GM12892 (cell line): ENCODE measurements at regions not wholly inside any gene's neighbourhood (a gene's known extent, or its start where the extent isn't known, plus 50 kb on each side); places are given as distances from the start of the nearest gene placed in this dataset.

Source experiments
- DNase-seq: peaks from one replicate; pipeline ENCODE4 v3.0.0; 2011; ENCODE audit not compliant: insufficient read length
- FAIRE-seq: peaks from 2 replicates; lab custom pipeline; 2011; peaks lifted over from hg19 to GRCh38; lab: Jason Lieb, UNC
- POLR2A ChIP-seq: IDR thresholded peaks from 2 replicates; pipeline ENCODE4 v1.6.1; 2011; ENCODE audit warnings: low read depth, low read length, control low read depth
- POLR2AphosphoS5 ChIP-seq: IDR thresholded peaks from 2 replicates; pipeline ENCODE4 v1.6.1; 2011; ENCODE audit warnings: low read depth, low read length, control low read depth
- TAF1 ChIP-seq: IDR thresholded peaks from 2 replicates; pipeline ENCODE4 v1.6.1; 2011; ENCODE audit warnings: low read depth, mild to moderate bottlenecking, control low read depth, low read length, borderline replicate concordance

GRCh38 chr6:115796829-115797228 lies 263.9 kb downstream of the FRK start:
- TF ChIP-seq TAF1 (no peak), POLR2AphosphoS5 (no peak), POLR2A (no peak)
- FAIRE-seq (no peak), DNase-seq (no peak)

- DNase-seq (no peak), FAIRE-seq (no peak)
Observed at GRCh38 chr6:115796061-115796460, 264.6 kb downstream of the FRK start.

GRCh38 chr6:115783402-115784061 lies 277.2 kb downstream of the FRK start:
- TF ChIP-seq POLR2A (no peak), TAF1 (no peak), POLR2AphosphoS5 (no peak)
- FAIRE-seq (no peak), DNase-seq (no peak)

More at GRCh38 chr6:115796061-115796460, 264.6 kb downstream of the FRK start:
- TF ChIP-seq TAF1 (no peak), POLR2A (no peak)

- no peak for TF ChIP-seq TAF1
- no peak for DNase-seq
- no peak for FAIRE-seq
Observed at GRCh38 chr6:115782612-115783011, 278.1 kb downstream of the FRK start.

- DNase-seq (no peak), FAIRE-seq (no peak)
- TF ChIP-seq TAF1 (no peak), POLR2AphosphoS5 (no peak)
Observed at GRCh38 chr6:115773741-115774140, 286.9 kb downstream of the FRK start.

- DNase-seq (no peak), FAIRE-seq (no peak)
- TF ChIP-seq POLR2A (no peak), POLR2AphosphoS5 (no peak), TAF1 (no peak)
Observed at GRCh38 chr6:115770851-115771250, 289.8 kb downstream of the FRK start.

- TF ChIP-seq TAF1 = no peak
- no peak for TF ChIP-seq POLR2AphosphoS5
- no peak for TF ChIP-seq POLR2A
- FAIRE-seq = no peak
- DNase-seq = no peak
Observed at GRCh38 chr6:115768500-115768899, 292.2 kb downstream of the FRK start.

GRCh38 chr6:115767931-115768330 lies 292.8 kb downstream of the FRK start:
- TF ChIP-seq POLR2AphosphoS5 (no peak), TAF1 (no peak), POLR2A (no peak)
- FAIRE-seq (no peak), DNase-seq (no peak)

GRCh38 chr6:115766745-115767462 lies 293.8 kb downstream of the FRK start:
- DNase-seq (no peak), FAIRE-seq (no peak)
- no peak for TF ChIP-seq POLR2A
- no peak for TF ChIP-seq POLR2AphosphoS5
- TF ChIP-seq TAF1 = no peak

- no peak for TF ChIP-seq POLR2A
- DNase-seq (no peak), FAIRE-seq (no peak)
Observed at GRCh38 chr6:115765966-115766365, 294.7 kb downstream of the FRK start.

- FAIRE-seq (no peak), DNase-seq (no peak)
- TF ChIP-seq POLR2AphosphoS5 = no peak
Observed at GRCh38 chr6:115759051-115759450, 301.6 kb downstream of the FRK start.

GRCh38 chr6:115753446-115753845 lies 307.2 kb downstream of the FRK start:
- no peak for FAIRE-seq
- no peak for DNase-seq
- TF ChIP-seq POLR2A = no peak
- TF ChIP-seq POLR2AphosphoS5 = no peak
